ENCODE measurements at regions not wholly inside any gene's neighbourhood (a gene's known extent, or its start where the extent isn't known, plus 50 kb on each side); places are given as distances from the start of the nearest gene placed in this dataset.
"Not testable (repeated sequence)": the region's sequence is repeated elsewhere in the genome, so short reads cannot be mapped to it uniquely, and the experiment has no call there.

DNA sequence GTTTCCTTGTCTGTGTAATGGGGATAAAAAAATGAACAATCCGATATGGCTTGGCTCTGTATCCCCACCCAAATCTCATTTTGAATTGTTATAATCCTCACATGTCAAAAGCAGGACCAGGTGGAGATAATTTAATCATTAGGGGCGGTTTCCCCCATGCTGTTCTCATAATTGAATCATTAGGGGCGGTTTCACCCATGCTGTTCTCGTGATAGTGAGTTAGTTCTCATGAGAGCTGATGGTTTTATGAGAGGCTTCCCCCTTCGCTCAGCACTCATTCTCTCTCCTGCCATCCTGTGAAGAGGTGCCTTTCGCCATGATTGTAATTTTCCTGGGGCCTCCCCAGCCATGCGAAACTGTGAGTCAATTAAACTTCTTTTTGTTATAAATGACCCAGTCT, 633.5 kb downstream of the RAPGEF2 start:
- DNase-seq (ENCODE audit: low read depth in 3 of 3) = no peak

DNA sequence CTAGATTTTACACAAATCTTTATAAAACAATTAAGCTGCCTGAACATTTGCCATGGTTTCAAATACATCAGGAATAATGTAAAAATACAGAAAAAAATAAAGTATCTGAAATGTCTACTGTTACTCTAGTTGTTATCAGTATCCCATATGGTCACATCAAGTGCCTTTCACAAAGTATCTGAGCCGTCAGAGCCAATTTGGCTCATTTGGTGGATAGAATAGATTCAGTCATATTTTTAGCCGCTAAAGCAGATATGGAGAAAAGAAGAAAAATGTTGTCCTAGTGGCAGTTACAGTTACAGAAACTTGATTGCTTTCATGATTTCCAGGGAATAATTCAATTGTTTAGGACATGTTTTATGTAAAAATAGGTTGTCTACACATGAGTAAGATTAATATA, 641.1 kb downstream of the RAPGEF2 start:
- DNase-seq (ENCODE audit: low read depth in 3 of 3) = no peak

DNA sequence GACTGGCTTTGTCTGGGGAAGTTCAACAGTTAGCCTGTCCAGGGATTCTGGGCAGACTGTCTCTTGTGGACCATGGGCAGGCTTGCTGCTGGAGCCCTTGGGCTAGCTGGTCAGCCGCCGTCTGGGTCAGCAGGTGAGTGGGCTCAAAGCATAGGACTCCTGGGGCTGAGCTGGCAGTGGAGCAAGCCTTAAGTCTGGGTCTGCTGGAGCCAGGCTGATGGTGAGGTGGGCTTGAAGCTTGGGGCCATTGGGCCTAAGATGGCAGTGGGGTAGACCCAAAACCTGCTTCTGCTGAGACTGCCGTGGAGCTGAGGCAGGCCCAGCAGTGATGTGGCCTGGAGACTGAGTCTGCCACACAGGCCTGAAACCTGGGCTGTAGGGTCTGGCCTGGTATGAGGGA, 645.1 kb downstream of the RAPGEF2 start:
- DNase-seq (ENCODE audit: low read depth in 3 of 3) = no peak

DNA sequence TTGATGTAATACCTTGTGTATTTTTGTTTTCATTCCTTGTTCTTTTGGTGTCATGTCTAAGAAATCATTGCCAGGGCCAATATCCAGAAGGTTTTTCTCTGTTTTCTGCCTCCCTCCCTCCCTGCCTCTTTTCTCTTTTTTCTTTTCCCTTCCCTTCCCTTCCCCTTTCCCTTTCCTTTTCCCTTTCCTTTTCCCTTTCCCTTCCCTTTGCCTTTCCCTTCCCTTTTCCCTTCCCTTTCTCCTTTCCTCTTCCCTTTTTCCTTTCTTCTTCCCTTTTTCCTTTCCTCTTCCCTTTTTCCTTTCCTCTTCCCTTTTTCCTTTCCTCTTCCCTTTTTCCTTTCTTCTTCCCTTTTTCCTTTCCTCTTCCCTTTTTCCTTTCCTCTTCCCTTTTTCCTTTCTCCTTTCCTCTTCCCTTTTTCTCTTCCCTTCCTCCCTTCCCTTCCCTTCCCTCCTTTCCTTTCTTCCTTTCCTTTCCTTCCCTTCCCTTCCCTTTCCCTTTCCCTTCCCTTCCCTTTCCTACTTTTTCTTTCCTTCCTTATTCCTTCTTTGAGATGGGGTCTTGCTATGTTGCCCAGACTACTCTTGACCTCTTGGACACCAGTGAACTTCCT, 646.1 kb downstream of the RAPGEF2 start:
- DNase-seq (ENCODE audit: low read depth in 3 of 3) = no peak

DNA sequence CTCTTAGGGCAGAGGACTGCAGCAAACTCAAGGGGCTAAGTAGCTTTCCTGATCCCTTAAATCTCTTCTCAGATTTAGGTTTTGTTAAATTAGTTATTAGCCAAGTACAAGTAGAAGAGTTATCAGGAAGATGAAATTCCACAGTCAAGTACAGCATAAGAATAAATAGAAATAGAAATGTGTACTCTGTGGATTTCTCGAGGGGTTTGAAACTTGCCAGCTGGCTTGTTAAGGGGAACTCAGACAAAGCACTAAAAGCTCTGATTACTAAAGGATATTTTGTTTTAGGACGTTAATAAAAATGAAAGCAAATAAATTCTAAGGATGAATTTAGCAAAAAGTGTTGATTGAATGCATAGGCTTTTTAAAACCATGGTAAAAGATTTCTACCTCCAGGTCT, 654.6 kb downstream of the RAPGEF2 start:
- no peak for DNase-seq (ENCODE audit: low read depth in 3 of 3)

DNA sequence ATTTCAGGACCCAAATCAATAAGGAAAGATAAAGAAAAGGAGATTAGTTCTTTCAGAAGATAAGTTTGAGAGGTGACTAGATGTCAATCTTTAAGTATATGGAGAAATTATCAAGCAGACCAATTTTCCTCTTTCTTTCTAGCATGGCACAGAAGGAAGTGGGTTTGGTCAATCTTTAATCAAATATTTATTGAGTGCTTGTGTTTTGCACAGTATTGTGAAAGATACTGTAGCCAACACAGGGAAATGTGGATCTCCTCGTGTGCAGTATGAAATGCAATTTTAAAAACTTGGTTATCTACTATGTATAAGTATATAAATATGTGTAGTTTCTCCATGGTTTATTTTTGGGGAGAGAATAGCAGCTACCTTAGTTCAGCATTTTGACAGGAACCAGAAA, 655.2 kb downstream of the RAPGEF2 start:
- no peak for DNase-seq (ENCODE audit: low read depth in 3 of 3)

DNA sequence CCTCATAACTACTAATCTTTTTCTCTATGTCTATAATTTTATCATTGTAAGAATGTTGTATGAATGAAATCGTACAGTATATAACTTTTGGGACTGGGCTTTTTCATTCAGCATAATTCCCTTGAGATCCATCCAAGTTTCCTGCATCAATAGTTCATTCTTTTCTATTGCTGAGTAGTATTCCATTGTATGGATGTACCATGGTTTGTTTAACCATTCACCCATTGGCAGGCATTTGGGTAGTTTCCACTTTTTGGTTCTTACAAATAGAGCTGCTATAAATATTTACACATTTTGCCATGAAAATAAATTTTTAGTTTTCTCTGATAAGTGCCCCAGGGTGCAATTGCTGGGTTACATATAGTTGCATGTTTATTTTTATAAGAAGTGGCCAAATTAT, 659.8 kb downstream of the RAPGEF2 start:
- DNase-seq (ENCODE audit: low read depth in 3 of 3) = no peak

DNA sequence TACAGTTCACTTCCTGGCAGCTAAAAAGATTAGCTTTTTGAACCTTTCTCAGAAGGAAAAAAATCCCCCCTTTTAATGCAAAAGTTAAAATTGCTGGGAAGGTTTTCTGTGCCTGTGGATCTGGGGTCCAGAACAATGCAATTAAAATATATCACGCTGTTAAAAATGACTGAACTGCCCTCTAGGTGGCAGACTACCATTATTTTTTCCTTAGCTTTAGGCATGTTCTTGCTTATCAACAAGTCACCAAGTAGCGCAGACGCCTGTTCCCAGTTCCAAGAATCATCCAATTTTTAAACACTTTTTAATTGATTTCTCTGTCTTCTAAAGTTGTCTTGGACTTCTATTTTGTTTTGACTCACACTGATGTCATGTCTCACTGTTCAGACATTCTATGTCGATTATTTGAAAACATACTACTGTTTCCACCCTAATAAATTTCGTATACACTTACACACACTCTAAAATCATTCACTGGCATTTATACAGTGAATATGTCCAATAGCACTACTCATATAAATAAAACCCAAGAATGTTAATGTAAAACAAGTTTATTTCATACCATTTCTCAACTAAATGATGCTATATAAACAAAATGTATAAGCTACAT, 661.6 kb downstream of the RAPGEF2 start:
- no peak for DNase-seq (ENCODE audit: low read depth in 3 of 3)

DNA sequence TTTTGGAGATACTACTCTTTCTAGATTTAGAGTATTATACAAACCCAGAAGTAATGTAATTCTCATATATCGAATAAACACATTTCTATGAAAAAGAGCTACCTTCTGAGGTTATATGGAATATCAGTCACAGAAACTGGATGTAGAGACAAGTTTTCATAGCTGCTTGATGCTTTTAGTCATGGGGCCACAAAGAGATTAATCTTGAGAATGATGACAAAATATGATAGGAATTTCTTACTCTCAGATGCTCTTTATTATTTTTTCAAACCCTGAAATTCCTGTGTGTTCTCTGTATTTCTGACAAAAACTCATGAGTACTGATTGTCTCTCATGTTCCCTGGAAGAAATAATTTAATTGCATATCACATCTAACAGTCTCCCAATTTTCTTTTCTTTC, 662.5 kb downstream of the RAPGEF2 start:
- no peak for DNase-seq (ENCODE audit: low read depth in 3 of 3)

DNA sequence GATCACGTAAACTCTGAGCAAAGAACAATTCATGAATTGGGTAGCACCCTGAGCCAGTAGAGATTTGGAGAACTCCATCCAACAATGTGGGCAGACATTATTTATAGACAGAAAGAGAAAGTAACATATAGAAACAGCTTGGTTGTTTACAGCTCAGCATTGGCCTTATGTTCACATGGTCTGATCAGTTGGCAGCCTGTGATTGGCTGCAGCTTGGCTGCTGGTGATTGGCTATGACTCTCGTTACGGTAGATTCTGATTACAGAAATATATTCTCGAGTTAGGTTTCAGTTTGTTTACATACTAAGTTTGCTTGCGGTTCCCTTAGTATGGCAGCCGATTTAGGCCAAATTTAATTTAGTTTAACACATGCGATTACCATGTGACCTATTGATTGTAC, 663.4 kb downstream of the RAPGEF2 start:
- DNase-seq (ENCODE audit: low read depth in 3 of 3) = no peak

DNA sequence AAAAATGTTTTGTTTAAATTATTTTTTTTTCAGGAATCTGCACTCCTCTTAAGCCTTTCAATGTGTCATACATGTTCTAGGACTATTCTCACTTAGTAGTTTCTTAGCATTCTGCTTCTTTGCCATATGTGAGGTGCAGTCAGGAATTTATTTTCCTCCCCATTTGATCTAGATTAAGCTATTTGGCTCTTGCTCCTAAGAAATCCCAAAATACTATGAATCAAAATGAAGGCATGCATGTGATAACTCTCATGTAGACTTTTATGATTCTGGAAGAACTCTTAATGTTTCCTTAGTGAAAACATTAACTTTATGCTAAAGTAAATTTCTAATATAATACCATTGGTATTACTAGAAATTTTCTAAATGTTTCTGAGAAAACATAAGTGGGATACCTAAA, 664.5 kb downstream of the RAPGEF2 start:
- DNase-seq (ENCODE audit: low read depth in 3 of 3) = no peak

DNA sequence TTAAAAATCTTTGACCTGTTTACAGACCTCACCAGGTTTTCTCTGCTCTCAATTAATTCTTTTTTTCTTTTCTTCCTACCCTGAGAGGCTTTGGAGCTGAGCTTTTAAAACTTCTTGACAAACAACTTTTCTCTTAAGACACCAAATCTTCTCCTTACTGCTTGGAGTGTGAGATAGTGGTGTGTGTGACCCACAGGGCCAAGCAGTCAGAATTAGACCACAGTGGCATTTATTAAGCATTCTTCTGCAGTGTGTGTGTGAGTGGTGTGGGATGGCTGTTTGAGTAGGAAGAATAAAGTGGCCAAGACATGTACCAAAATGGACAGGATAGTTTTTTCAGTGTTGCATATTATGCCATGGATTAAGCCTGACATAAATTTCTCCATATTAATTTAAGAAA, 665.1 kb downstream of the RAPGEF2 start:
- DNase-seq (ENCODE audit: low read depth in 3 of 3) = no peak

DNA sequence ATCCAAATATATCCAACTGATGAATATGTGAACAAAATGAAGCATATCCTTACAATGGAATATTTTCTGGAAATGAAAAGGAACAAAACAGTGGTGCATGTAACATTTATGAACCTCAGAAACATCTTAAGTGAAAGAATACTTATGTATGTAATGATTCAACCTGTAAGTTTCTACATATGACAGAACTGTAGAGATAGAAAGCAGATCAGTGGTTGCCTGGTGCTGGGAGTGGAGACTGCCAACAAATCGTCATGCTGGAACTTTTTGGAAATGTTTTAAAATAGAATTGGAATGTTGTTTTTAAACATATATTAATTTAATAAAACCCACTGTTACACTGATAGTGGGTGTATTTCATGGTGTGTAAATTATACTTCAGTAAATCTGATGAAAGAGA, 667.5 kb downstream of the RAPGEF2 start:
- DNase-seq (ENCODE audit: low read depth in 3 of 3) = no peak

DNA sequence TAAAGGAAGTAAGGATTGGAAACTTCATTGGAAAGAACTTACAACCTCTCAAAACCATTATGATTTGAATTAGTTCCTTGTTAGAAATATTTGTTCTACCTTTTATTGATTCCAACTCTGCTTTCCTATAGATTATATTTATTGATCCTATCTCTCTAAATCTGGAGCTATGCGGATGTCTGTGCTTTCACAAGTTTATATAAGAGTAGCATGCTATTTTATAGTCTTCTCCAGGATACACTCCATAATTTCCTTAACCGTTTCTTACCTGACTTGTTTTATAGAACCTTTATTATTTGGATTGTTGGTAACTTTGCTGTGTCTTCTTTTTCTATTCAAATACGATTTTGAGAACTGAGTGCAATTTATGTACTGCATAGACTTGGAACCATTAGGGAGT, 668.1 kb downstream of the RAPGEF2 start:
- DNase-seq (ENCODE audit: low read depth in 3 of 3) = no peak

DNA sequence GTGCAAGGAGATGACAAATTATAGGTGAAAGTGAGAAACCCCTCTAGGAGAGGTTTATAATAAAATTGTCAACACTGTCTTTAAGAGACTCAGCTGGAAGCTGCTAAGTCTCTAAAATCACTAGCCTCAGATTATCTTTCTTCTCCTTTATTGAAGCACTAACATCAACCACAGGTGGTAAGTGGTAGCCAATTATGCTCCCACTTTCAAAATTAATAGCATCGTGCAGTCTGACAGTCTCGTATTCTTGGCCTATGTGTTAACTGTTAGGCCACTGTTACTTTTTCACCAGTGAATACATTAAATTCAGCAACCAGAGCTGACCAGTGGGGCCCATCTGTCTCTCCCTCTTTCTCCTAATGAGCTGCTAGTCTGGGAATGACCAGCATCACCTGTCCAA, 674.1 kb downstream of the RAPGEF2 start:
- no peak for DNase-seq (ENCODE audit: low read depth in 3 of 3)

DNA sequence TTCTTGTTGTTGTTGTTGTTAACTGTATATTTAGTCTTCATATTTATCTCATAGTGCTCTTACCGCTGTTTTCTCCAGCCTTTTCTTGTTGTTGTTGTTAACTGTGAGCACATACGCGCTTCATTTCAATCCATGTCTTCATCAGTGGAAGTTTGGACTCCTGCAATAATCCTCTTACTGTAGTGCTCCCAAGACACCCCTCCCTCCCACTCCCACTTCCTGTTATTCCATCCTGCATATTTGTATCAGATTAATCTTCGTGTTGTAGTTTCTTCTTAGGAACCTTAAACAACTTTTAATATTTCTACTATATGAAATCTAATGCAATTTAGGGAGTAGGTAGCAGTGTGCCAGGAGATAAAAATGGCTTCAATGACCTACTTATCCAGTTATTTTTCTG, 674.8 kb downstream of the RAPGEF2 start:
- DNase-seq (ENCODE audit: low read depth in 3 of 3) = no peak

DNA sequence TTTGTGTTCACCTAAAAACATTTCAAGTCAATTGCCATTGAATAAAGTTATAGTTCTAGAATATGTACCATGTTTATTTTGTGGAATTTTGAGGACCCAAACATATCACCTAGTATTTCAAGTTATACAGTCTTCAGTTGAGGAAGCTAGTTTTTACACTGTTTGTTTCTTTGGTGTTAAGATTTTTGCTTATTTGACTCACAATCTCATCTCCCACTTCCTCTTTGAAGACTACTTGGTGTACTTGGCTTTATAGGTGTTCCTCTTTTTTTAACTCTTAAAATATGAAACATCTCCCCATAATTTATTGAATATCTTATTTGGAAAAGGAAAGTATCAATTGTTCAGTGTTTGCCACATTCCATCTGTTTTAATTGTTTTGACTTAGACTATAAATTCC, 675.4 kb downstream of the RAPGEF2 start:
- DNase-seq (ENCODE audit: low read depth in 3 of 3) = no peak

DNA sequence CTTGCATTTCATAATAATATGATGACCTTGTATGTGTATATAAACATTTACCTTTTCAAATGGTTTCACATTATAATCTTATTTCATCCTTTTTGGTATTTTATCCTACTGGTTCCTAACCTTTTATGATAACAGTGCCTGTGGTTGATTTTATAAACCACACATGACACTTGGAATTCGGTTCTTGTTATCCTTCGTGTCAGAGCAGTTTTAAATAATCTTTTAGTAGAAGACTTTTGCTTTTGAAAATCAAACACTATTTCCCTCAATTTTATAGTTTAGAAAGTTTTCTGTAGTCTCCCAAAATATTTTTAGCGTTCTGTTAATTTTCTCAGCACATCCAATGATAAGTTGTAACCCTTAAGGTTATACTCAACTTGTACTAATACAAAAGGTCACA, 676.8 kb downstream of the RAPGEF2 start:
- DNase-seq (ENCODE audit: low read depth in 3 of 3) = no peak

DNA sequence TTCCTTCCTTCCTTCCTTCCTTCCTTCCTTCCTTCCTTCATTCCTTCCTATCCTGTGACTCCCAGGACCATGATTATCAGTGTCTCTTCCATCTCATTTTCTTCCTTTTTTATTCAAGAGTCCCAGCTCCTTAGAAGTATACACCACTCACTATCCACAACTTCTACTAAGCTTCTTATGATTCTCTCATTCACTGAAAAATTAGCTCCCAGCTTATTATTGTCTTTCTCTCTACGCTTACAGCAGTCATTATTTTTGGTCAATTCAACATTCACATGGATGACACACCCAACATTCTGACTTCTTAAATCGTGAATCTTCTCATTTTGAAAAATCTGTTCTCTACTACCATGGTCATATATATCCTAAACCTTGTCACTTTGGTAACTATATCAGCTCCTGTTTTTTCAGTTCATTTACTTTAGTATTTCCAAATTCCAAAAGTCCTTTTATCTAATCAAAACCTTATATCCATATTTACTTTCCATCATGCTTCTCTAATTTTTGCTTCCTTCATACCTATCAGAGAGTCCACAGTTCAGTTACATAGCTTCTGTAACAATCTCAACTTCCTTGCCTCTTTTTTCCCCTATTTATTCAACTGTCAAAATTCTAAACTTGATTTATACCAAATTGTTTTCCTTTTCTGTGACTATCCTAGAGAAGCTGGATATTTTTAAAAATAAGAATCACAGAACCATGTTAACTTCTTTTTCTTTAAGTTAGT, 677.5 kb downstream of the RAPGEF2 start:
- DNase-seq (ENCODE audit: low read depth in 3 of 3) = no peak

DNA sequence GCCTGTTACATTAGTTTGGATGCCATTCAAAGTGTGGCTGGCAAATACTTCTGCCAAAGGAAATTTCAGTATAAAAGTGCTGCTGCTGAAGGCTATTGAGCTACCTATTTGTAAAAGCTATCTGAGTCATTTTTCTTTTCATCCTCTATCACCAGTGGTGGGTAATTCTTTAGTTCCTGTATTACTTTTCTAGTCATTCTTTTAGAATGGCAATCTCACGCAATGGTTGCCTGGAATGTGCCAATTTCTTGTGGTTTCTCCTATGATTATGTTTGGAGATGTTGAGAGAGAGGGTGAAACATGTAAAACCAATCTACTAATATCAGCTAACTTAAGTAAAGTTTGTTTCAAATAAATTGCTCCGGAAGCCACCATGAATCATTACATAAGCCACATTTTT, 685.0 kb downstream of the RAPGEF2 start:
- no peak for DNase-seq (ENCODE audit: low read depth in 3 of 3)

DNA sequence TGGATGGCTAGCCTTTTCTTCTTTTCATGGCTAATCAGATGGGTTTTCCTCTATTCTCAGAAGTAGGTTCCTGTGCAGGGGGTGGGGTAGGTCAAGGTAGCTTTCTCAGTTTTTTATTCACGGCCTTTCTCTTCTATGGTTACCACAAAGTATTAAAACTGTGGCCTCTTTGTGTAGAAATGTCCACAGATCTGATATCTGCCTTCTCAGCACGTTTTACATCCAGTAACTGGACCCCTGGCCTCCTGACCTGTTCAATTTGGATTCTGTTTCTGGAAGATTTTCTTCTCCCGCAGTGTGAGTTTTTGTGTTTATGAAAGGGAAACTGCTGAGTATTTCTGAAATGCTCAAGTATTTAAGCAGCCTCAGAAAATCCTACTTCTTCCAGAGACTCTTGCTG, 688.5 kb downstream of the RAPGEF2 start:
- no peak for DNase-seq (ENCODE audit: low read depth in 3 of 3)

DNA sequence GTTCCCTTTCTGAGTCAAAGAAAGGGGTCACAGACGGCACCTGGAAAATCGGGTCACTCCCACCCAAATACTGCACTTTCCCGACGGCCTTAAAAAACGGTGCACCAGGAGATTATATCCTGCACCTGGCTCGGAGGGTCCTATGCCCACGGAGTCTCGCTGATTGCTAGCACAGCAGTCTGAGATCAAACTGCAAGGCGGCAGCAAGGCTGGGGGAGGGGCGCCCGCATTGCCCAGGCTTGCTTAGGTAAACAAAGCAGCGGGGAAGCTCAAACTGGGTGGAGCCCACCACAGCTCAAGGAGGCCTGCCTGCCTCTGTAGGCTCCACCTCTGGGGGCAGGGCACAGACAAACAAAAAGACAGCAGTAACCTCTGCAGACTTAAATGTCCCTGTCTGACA, 701.7 kb downstream of the RAPGEF2 start:
- DNase-seq (ENCODE audit: low read depth in 3 of 3) = not testable (repeated sequence)

DNA sequence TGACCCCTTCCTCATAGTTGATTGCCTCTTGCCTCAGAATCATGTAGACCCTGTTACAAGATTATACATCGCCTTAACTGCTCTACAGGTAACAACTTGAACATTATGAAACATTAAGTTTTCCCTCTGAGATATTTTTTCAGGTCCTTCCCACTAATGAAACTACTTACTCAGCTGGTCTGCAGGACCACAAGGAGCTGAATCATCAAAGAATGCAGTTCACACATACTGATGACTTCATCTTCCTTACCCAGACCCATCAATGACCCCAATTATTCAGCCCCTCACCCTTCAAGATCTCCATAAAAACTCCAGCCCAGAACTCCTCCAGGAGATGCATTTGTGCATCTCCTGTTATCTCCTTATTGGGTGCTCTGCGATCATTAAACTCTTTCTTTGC, 720.9 kb downstream of the RAPGEF2 start:
- no peak for DNase-seq (ENCODE audit: low read depth in 3 of 3)

DNA sequence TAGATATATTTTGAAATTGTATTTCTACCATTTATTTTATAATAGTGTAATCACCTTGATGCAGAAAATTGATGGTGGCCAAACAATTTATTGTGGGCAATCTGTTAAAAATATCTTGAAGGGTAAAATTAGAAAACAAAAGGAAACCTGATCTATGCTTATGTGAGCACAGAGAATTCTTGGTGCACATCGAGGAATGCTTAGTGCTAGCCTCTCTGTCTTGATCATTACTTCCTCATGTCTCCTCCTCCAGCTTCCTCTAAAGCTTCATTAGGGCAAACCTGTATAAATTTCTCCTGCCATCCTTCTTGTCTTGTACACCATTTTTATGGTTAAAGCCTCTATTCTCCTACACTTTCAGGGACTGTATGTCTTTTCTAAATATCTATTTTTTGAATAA, 725.8 kb downstream of the RAPGEF2 start:
- DNase-seq (ENCODE audit: low read depth in 3 of 3) = no peak
